ENCODE measurements at regions not wholly inside any gene's neighbourhood (a gene's known extent, or its start where the extent isn't known, plus 50 kb on each side); places are given as distances from the start of the nearest gene placed in this dataset.

DNA sequence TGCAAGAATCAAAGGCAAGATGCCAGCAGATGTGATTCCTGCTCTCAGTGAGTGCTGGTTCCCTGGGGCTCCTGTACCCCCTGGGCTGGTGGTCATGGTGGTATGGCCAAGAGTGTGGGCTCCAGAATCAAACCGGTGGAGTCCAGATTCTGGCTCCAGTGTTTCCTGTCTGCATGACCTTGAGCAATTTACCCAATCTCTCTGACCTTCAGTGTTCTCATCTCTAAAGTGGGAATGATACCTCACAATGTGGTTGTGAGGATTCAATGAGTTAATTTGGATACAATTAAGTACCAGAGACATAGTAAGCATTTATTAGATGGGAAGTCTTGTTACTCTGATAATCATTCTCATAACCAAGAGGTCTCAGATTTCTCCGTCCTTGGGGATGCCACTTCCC is 218.4 kb upstream of the JARID2 start:
- DNase-seq = no peak
- intact Hi-C loops (cut with DNase I) = no loop called here

DNA sequence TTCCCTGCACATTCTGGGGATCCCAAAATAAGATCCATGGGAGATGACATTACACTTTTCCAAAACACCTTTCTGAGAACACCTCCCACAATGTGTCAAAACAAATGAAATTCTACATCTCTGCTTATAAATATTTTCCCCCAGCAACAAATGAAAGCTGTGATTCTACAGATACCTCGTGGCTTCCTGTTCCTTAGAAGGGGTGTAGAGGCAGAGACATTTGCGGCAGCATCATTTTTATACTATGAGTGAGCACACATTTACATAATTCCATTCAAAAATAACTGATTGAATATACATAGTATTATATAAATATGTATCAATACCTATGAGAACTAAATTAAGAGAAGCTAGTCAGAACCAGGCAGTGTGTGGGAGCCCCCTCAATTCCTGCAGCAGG is 213.9 kb upstream of the JARID2 start:
- no peak for DNase-seq
- intact Hi-C loops (cut with DNase I) = no loop called here

DNA sequence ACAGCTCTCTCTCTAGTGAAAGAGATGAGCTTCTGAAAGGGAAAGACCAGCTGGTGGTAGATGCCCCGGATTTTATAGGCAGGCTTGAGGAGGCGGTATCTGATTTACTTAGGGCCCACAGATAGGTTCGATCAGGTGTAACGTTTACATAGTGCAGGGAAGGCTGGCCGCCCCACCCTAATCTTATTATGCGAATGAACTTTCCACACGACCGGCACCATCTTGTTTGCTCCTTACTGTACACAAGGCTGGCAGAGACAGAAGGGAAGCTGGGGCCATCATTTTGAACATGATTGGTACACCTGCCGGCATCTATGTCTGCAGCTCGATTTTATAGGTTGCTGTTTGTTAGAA is 212.0 kb upstream of the JARID2 start:
- intact Hi-C loops (cut with DNase I) = no loop called here
- no peak for DNase-seq

DNA sequence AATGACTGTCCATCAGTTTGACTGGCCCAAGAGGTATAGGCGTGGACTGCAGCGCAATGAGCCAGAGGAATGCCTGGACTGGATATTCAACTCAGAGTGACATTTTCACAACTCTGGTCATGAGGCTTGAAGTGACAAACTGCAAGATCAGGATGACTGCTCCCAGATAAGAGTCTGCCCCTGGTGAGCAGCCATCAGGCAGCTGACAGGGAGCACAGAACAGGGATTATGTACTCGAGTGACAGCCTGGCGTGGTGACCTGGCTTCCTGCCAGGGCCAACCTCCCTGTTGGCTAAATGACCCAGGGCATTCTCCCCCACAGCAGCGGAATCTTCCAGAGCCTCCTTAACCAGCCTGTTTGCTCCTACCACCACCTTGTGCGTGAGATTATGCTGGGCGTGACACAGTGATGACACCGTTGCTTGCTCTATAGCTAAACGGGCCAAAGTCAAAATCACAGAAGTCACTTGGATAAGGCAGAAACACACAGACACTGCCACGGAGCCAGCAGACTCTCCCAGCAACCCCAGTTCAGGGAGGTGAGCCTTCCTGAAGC is 209.1 kb upstream of the JARID2 start:
- peak in 6 of 10 donors; percentile 9 to 83 (median 39) for DNase-seq
- intact Hi-C loops (cut with DNase I) = no loop called here

DNA sequence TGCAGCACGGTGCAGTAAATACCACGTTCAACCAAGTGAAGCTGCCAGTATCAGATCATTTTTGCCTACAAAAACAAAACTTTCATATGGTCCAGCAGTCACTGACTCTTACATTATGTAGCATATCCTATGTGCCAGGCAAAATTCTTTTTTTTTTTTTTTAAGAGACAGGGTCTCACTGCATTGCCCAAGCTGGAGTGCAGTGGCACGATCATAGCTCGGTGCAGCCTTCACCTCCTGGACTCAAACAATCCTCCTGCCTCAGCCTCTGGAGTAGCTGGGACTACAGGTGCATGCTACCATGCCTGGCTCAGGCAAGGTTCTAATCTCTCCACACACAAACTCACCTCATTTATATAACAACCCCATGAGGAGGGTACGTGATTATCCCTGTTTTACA is 208.6 kb upstream of the JARID2 start:
- intact Hi-C loops (cut with DNase I) = no loop called here
- DNase-seq = no peak

DNA sequence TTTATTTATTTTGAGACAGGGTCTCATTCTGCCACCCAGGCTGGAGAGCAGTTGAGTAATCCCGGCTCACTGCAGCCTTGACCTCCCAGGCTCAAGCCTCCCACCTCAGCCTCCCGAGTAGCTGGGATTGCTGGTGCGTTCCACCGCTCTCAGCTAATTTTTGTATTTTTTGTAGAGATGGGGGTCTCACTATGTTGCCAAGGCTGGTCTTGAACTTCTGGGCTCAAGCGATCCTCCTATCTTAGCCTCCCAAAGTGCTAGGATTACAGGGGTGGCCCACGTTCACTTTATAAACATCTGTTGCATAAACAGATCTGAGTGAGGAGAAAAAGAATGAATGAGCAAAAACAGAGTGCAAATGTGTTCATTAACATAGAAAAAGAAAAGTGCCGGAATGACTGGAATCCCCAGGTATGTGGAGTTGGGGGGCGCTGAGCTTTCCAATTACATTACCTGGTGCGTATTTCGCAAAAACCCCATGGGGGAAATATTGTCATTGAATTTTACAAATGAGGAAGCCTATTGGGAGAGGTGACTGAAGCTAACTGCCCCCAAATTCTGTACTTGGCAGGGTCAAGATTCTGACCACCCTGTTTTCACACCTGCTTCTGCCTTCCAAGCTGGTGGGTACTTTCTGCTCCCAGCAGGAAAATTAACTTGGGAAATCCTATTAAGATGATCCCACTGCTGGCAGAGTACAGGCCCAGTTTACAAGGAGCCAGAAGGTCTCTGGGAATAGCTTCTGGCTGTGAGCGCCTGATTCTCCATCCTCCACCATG is 207.7 kb upstream of the JARID2 start:
- DNase-seq = no peak
- intact Hi-C loops (cut with DNase I) = no loop called here

DNA sequence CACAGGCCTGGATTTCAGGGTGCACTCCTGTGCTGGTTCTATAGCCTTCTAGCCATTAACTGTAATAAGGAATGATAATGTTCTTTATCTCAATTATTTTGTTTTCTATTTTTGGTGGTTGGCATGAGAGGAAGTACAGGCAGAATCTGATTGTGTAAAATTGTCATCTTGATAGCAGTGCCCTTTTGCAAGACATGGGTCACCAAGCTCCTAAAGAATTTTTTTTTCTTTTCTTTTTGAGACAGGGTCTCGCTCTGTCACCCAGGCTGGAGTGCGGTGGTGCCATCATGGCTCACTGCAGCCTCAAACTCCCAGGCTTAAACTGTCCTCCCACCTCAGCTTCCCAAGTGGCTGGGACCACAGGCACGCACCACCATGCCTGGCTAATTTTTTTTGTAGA is 206.7 kb upstream of the JARID2 start:
- DNase-seq = no peak
- intact Hi-C loops (cut with DNase I) = no loop called here

DNA sequence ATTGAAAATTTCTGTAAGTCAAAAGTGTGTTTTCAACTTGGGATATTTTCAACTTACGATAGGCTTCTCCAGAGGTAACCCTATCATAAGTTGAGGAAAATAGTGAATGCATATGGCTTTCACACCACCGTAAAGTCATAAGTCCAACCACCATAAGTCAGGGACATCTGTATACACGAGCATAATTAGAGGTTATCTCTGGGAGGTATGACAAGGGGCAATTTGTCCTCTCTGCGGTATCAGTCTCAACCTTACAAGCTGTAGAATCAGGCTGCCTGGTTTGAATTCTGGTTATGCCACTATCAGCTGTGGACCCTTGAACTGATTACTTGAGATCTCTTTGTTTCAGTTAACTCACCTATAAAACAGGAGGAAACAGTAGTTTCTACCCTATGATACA is 202.9 kb upstream of the JARID2 start:
- no peak for DNase-seq
- intact Hi-C loops (cut with DNase I) = no loop called here

DNA sequence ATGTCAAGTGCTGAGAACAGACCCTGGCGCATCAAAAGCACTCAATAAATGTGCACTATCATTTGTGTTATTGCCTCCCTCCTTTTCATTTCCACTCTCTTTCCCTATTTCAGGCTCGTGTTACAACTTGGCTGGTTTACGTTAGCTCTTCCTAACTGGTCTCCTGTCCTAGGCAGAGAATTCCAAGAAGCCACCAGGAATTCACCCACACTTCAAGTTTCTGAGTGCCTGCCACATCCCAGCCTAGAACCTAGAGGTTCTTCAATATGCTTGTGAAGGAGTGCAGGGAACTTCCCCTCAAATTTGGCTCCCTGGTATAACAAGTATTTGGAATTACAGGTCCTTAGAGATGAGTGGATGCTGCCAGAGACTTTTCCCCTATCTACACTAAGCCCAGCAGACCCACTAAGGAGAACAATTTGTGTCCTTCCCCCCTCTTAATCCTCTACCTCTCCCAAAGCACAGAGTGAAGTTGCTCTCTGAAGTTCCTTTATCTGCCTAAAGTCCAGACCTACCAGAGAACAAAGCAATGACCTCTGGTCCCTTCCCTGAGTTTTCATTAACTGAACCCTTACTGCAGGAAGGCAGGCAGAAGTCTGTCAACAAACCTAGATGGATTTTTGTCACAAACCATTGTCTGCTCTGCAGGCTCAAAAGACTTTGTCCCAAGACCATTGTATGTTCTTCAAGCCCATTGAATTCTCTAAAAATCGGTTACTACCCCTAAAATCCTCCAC is 201.6 kb upstream of the JARID2 start:
- intact Hi-C loops (cut with DNase I) = no loop called here
- DNase-seq = no peak

DNA sequence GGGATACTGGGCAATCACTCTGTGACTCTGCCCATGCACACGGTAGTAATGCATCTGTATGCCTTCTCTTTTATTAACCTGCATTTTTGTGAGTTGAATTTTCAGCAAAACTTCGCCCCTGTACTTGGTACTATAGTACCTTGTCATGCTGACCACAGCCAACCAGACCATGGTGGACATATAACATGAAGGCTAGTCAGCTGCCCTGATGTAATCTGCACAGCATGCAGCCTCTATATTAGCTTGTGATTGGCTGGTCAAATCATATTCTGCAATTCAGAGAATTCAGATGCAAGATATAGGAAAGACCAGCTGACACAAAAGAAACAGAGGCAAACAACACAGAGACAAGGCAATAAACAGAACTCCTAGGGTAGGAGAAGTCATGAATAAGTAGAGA is 200.9 kb upstream of the JARID2 start:
- no peak for DNase-seq
- intact Hi-C loops (cut with DNase I) = no loop called here

DNA sequence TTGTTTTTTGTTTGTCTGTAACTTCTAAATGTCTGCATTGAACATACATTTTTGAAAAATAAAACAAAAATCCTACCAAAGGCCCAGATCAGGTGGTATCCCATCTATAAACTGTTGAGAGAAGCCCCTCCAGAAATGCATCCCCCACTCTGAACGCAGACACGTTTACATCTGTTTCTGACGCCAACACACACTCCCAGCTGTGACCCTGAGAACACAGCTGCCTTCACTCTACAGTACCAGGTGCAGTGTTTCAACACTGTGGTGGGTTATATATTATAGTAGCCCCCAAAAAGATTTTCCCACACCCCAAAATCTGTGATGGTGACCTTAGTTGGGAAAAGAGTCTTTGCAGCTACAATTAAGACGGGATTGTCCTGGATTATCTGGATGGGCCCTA is 199.1 kb upstream of the JARID2 start:
- no peak for DNase-seq

DNA sequence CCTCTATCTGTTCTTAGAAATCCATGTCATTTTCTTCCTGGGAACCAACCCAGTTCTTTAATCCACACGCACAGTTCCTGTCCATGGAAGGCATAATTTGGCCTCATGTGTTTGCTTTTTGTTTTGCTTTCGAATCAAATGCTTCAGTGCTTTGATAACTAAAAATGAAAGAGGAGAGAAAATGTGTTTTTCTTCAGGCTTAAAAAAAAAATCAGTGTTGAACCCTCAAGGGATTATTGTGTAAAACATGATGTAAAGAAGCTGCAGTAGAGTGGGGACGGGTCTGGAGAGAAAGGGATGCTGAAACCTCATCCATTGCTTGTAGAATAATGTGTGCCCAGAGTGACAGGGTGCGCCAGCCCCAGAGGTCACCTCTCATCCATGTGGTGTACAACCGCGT is 197.5 kb upstream of the JARID2 start:
- intact Hi-C loops (cut with DNase I) = no loop called here
- no peak for DNase-seq

More for the DNA sequence above, 199.1 kb upstream of the JARID2 start:
- intact Hi-C loops (cut with DNase I) = no loop called here

DNA sequence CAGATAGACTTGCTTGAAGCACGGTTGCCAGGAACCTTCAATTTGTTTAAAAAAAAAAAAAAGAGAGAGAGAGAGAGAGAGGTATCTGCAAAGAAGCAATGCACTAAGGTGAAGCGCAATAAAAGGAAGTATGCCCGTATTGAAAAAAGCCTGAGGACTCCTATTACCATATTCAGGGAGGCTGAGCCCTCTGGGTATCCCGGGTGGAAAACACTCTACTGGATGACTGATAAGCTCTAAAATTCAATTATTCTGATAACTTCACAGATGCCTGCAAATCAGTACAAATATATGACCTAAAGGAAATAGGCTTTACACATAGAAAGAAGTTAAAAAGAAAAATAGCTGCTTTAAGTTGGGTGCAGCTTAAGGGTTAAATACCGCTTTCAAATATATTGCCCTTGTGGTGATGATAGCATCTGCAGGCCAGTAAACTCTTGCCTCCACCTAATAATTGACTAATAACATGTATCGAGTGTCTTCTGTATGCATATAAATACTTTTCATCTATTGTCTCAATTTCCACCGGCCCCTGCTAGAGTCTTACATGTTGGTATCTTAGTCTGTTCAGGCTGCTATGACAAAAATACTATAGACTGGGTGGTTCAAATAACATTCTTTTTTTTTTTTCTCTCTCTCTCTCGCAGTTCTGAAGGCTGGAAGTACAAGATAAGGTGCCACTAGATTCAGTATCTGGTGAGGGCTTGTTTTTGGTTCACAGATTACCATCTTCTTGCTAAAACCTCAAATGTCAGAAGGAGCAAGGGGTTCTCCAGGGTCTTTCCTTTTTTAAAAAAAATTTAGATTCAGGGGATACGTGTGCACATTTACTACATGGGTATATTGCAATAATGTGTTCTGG is 187.4 kb upstream of the JARID2 start:
- no peak for DNase-seq
- intact Hi-C loops (cut with DNase I) = no loop called here

DNA sequence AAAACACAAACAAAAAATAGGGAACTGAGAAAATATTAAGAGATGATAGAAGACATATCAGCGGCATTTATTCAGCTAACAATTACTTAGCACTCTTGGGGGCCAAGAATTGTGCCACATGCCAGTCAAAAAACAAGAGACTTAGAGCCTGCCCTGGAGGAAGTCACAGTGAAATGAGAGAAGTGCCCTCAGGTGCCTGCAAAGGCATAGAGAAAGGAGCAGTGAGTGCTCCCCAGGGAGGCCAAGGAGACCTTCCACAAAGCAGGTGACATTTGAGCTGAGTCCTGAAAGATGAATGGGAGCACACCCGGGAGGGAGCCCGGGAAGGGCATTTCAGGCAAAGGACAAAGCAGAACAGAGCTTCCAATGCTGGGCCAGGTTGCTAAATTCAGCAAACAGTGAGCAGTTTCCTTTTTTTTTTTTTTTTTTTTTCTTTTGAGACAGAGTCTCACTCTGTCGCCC is 184.7 kb upstream of the JARID2 start:
- no peak for DNase-seq
- intact Hi-C loops (cut with DNase I) = no loop called here

DNA sequence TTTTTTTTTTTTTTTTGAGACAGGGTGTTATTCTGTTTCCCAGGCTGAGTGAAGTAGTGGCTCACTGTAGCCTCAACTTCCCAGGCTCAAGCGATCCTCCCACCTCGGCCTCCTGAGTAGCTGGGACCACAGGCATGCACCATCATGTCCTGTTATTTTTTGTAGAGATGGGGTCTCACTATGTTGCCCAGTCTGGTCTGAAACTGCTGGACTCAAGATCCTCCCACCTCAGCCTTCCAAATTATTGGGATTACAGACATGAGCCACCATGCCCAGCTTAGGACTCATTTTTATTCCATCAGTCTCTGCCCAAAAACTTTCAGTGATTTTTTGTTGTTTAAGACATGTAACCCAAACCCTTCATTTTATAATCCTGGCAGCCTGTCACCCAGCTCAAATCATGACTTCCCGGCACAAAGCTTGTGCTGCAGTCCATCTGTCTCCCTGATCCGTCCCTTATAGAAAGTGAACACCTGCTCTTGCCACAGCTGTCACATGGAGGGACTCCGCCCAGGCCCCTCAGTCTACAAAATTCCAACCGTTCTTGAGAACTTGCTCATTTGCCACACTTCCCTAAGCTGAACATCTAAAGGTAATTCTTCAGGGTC is 183.9 kb upstream of the JARID2 start:
- intact Hi-C loops (cut with DNase I) = no loop called here
- no peak for DNase-seq

DNA sequence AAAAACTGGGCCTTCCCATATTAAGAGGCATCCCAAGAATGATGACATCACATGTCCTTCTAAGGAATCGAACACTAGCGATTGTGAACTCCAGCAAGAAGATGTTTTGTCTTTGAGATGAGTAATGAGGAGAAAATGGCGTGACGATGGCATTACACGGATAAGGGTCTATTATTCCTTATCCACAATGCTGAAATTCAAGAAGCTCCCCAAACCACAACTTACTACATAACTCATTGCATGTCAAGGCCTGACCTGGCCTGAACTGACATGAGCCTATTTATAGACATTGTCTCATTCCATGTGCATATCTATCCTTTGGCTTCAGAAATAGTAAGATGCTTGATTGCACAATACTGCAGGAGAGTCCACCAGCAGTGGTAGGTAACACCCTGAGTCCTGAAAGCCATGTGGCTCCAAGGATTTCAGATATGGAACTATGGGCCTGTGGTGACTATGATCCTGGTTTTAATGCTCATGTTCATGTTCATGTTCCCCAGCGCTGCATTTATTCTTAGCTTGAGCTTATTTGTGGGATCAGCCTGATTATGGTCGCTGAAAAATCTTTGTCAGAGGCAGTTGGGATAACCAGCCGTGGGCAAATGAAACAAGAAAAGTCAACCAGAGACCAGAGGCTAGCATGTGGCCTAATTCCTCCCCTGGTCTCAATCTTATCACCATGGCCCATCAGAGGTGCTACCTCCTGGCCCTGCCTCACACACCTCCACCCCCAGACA is 183.2 kb upstream of the JARID2 start:
- intact Hi-C loops (cut with DNase I) = no loop called here
- DNase-seq = no peak

DNA sequence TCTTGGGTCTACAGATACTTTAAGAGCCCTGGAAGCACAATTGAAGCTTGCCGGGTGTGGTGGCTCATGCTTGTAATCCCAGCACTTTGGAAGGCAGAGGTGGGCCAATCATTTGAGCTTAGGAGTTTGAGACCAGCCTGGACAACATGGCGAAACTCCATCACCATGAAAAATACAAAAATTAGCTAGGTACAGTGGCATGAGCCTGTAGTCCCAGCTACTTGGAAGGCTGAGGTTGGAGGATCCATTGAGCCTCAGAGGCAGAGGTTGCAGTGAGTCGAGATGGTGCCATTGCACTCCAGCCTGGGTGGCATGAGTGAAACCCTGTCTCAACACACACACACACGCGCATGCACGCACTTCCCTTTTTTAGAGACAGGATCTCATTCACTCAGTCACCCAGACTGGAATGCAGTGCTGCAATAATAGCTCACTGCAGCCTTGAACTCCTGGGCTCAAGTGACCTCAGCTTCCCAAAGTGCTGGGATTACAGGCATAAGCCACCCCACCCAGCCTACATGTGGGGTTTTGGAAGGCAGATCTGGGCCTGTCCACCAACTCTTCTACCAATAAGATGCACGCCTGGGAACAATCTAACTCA is 182.5 kb upstream of the JARID2 start:
- intact Hi-C loops (cut with DNase I) = no loop called here
- DNase-seq = peak in 1 of 10 donors; percentile 17

DNA sequence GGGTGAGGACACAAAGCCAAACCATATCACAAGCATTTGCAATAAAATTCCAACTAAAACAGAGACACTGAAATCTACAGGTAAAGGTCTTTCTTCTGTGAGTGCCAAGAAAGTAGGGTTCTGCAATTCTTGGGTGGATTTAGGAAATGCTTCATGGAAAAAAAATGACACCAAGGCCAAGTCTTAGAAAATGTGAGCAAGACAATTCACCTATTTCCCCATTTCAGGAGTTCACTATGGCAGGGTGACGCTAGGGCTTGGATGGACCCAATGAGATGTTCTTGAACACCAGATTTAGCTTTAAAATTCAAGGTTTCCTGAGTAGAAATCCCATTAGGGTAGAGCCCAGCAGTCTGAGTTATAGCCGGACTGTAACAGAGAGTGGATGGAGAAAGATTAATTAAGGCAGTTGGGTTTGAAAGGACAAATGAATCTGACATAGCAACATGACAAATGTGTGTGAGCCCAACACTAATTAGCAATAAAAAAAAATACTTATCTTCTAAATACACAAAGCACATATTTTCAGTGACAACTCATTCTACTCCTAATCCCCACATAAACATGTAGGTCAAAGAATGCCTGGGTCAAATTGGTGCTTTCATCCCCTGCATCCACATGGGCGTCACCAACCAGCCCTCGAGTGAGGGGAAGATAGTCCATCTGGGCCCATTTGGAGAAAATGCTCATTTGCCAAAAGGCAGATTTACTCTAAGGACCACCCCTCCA is 180.4 kb upstream of the JARID2 start:
- intact Hi-C loops (cut with DNase I) = no loop called here
- no peak for DNase-seq

Measured in posterior cingulate gyrus (tissue), 11 donors.